ENCODE measurements at regions not wholly inside any gene's neighbourhood (a gene's known extent, or its start where the extent isn't known, plus 50 kb on each side); places are given as distances from the start of the nearest gene placed in this dataset.

DNA sequence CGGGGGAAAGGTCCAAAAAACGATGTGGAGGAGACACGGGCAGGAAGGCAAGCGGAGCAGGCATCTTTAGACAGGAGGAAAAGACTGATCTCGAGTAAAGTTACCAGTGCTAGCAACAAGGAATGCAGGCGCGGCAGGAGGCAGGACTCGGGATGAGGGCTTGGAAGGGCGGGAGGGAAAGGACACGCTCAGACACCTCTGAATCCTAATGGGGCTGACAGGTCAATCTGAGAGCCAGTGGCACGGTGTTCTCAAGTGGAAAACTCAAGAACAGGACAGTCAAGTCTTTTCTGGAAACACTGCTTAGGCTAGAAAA, 155.3 kb upstream of the COBL start:
- no peak overlapping the region for H3K4me3 ChIP-seq (ENCODE audit: low read depth, low read length)
- ChIA-PET CTCF (no interaction called here), POLR2A (no interaction called here)
- no peak for DNase-seq (ENCODE audit: low read depth, low spot score)
- TF ChIP-seq, protein P1, sequence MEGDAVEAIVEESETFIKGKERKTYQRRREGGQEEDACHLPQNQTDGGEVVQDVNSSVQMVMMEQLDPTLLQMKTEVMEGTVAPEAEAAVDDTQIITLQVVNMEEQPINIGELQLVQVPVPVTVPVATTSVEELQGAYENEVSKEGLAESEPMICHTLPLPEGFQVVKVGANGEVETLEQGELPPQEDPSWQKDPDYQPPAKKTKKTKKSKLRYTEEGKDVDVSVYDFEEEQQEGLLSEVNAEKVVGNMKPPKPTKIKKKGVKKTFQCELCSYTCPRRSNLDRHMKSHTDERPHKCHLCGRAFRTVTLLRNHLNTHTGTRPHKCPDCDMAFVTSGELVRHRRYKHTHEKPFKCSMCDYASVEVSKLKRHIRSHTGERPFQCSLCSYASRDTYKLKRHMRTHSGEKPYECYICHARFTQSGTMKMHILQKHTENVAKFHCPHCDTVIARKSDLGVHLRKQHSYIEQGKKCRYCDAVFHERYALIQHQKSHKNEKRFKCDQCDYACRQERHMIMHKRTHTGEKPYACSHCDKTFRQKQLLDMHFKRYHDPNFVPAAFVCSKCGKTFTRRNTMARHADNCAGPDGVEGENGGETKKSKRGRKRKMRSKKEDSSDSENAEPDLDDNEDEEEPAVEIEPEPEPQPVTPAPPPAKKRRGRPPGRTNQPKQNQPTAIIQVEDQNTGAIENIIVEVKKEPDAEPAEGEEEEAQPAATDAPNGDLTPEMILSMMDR (IDR thresholded peaks at IDR 0.05; ENCODE audit: insufficient read depth, low read length, missing control alignments) = no peak

DNA sequence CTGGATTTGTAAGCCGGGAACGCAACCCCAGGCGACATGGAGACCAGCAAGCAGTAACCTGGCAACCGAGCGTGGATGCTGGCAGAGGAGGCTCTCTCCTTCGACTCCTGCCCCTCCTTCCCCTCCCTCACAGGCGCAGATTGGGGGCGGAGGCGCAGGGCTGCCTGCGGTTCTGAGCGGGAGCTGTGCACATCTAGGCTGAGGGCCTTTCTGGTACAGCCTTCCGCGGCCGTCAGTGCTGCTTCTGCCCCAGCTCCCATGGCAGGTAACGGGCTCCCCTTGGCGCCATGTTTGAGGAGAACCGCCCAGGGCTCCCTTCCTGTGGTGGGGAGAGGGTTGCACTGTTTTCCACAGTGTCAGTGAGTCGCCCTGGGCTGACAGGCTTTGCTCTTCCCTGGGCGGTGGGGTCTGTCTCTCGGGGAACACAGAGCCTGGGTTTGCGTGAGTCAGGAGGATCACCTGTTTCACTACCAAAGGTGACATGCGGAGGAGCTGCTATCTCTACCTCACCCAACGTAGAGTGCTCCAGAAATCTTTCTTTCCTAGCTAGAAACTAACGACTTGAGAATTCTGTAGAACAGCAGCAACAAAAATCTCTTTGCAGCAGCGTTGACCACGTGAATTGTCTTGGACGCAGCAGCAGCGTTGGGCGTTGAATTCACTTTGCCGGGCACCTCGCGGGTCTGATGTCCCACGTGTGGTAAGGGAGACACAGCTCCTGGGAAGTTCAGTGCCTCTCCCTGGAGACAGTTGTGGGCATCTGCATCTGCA, 154.8 kb upstream of the COBL start:
- TF ChIP-seq, protein P1 (IDR thresholded peaks at IDR 0.05; ENCODE audit: insufficient read depth, low read length, missing control alignments) = no peak
- no peak for DNase-seq (ENCODE audit: low read depth, low spot score)
- no peak overlapping the region for H3K4me3 ChIP-seq (ENCODE audit: low read depth, low read length)
- CTCF ChIA-PET = no interaction called here
- POLR2A ChIA-PET = no interaction called here

DNA sequence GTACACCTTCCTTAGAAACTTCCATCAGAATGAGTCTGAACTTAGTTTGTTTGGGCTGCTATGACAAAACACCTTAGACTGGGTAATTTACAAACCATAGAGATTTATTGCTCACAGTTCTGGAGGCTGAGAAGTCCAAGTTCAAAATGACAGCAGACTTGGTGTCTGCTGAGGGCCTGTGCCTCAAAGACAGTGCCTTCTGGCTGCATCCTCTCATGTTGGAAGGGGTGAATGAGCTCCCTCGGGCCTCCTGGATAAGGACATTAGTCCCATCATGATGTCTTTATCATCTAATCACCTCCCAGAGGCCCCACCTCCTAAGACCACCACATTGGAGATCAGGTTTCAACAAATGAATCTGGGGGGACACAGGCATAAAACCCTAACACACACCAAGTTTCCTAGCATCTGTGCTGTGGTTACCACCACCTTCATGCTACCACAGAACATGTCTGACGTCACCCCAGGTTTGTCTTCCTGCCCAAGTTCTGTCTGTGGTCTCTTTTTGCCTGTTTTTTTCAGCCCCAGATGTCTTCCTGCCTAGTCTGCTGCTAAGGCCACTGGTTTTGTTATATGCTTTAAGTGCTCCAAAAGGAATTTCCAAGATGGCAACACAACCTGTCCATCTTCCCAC, 150.9 kb upstream of the COBL start:
- DNase-seq (ENCODE audit: low read depth, low spot score) = no peak
- TF ChIP-seq, protein P1 (IDR thresholded peaks at IDR 0.05; ENCODE audit: insufficient read depth, low read length, missing control alignments) = no peak
- H3K4me3 ChIP-seq (ENCODE audit: low read depth, low read length) = no peak overlapping the region
- ChIA-PET CTCF (no interaction called here), POLR2A (no interaction called here)

DNA sequence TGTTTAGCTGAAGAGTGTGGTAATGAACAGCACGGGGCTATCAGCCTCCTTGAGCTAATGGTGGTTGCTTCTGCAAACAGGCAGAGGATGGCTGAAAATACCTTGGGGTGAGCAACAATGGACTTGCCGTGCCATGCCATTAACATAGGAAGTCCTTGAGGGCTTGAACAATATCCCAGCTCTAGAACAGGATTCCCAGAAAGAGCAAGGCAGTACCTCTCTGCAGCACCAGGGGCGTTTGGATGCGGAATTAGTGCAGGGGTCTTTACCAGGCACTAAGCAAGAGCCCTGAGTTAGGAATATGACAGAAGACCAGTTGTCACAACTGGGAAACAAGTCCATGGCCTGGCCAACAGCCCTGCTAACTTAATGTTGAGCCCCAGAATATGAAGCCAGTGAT, 143.2 kb upstream of the COBL start:
- no peak for DNase-seq (ENCODE audit: low read depth, low spot score)
- TF ChIP-seq, protein P1 (IDR thresholded peaks at IDR 0.05; ENCODE audit: insufficient read depth, low read length, missing control alignments) = no peak
- POLR2A ChIA-PET = no interaction called here
- no peak overlapping the region for H3K4me3 ChIP-seq (ENCODE audit: low read depth, low read length)
- CTCF ChIA-PET = no interaction called here

DNA sequence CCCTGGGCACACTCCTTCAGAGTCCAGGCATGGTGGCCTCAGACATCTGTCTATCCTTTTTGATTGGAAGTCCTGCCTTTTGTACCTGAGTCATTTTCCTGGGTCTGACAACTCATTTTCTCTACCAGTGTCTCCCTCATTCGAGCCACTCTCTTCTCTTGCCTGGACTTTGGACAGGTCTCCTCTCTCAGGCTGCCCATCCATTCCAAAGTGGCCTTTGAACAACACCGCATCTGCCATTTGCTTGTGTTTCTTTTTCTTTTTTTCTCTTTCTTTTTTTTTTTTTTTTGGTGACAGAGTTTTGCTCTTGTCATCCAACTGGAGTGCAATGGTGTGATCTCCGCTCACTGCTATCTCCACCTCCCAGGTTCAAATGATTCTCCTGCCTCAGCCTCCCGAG, 142.1 kb upstream of the COBL start:
- POLR2A ChIA-PET = no interaction called here
- no peak for DNase-seq (ENCODE audit: low read depth, low spot score)
- TF ChIP-seq, protein P1 (IDR thresholded peaks at IDR 0.05; ENCODE audit: insufficient read depth, low read length, missing control alignments) = no peak
- CTCF ChIA-PET = no interaction called here
- no peak overlapping the region for H3K4me3 ChIP-seq (ENCODE audit: low read depth, low read length)

DNA sequence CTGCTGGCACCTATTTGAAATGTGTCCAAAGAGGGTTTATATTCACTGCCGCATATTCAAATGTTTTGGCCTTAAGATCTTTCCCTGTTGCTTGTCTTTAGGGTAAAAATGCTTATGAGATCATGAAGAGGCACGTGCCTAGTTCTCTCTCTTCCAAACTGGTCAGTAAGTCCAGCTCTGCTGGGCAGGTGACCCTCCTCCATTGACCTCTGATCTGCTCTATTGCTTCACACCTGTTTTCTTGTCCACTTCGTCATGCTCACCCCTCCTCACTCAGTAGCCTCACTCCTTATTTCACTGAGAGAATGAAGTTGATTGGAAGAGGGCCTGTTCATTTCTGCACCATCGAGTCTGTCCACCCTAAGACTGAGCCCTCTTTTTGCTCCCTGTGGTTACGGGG, 140.5 kb upstream of the COBL start:
- DNase-seq (ENCODE audit: low read depth, low spot score) = no peak
- TF ChIP-seq, protein P1 (IDR thresholded peaks at IDR 0.05; ENCODE audit: insufficient read depth, low read length, missing control alignments) = no peak
- ChIA-PET CTCF (no interaction called here), POLR2A (no interaction called here)
- H3K4me3 ChIP-seq (ENCODE audit: low read depth, low read length) = no peak overlapping the region
